SK-N-SH (cell line): ENCODE measurements at regions not wholly inside any gene's neighbourhood (a gene's known extent, or its start where the extent isn't known, plus 50 kb on each side); places are given as distances from the start of the nearest gene placed in this dataset.

Experiments
- CTCF ChIA-PET: fragments of 300-600, 350-600 bp; formaldehyde crosslinking; extraction: SDS; loops from one replicate; lab custom pipeline; 2021; lab: Yijun Ruan, JAX
- POLR2A ChIA-PET: fragments of 350-600 bp; sonication (Branson Sonifier 250); formaldehyde crosslinking; extraction: SDS; loops from one replicate; lab custom pipeline; 2020; ENCODE audit warnings: antibody characterized with exemption, inconsistent platforms; lab: Yijun Ruan, JAX
- DNase-seq: peaks from one replicate; pipeline ENCODE4 v3.0.0; 2012
- H2AFZ ChIP-seq: fragments of 200-600 bp; sonication (generic); 2 replicates; pipeline ENCODE4 v1.8.1; 2016; ENCODE audit warnings: antibody characterized with exemption, mild to moderate bottlenecking, low read depth
- H3F3A ChIP-seq: fragments of 200-600 bp; sonication (generic); replicated peaks from 2 replicates; pipeline ENCODE3; 2016; ENCODE audit warnings: antibody characterized with exemption, mild to moderate bottlenecking; ENCODE audit not compliant: insufficient read depth
- H3K27ac ChIP-seq, 2 experiments: fragments of 200-500 bp in 1 of 2; fragments of 200-600 bp in 1 of 2; sonication (Bioruptor generic) in 1 of 2; sonication (generic), shearing (Covaris generic) in 1 of 2; 2 replicates each; pipeline versions ENCODE4 v1.5.1 to v1.6.1; 2014 to 2016; ENCODE audit warnings: low read depth in 2 of 2, inconsistent platforms in 1 of 2, low read length in 1 of 2, mild to moderate bottlenecking in 1 of 2, mixed read lengths in 1 of 2
- H3K27me3 ChIP-seq: fragments of 200-600 bp; sonication (generic), shearing (Covaris generic); 2 replicates; pipeline ENCODE4 v1.6.1; 2016; ENCODE audit warnings: mixed run types; ENCODE audit not compliant: insufficient read depth
- H3K36me3 ChIP-seq, 2 experiments: fragments of 200-500 bp in 1 of 2; fragments of 200-600 bp in 1 of 2; sonication (Bioruptor generic) in 1 of 2; sonication (generic) in 1 of 2; replicated peaks in 1 of 2; 2 replicates each; pipeline versions ENCODE3 to v1.5.1; 2014 to 2016; ENCODE audit warnings: low read length in 1 of 2, mild to moderate bottlenecking in 1 of 2; ENCODE audit not compliant: insufficient read depth in 2 of 2, control insufficient read depth in 1 of 2
- H3K4me1 ChIP-seq, 2 experiments: fragments of 200-500 bp in 1 of 2; fragments of 200-600 bp in 1 of 2; sonication (Bioruptor generic) in 1 of 2; sonication (generic), shearing (Covaris generic) in 1 of 2; 2 replicates each; pipeline versions ENCODE4 v1.5.1 to v1.6.1; 2014 to 2016; ENCODE audit warnings: low read depth in 1 of 2, low read length in 1 of 2, mixed run types in 1 of 2; ENCODE audit not compliant: insufficient read depth in 2 of 2, control insufficient read depth in 1 of 2
- H3K4me2 ChIP-seq: fragments of 200-600 bp; sonication (generic), shearing (Covaris generic); 2 replicates; pipeline ENCODE4 v1.6.1; 2017; ENCODE audit warnings: mixed run types
- H3K4me3 ChIP-seq, 2 experiments: fragments of 200-500 bp in 1 of 2; fragments of 200-600 bp in 1 of 2; sonication (Bioruptor generic) in 1 of 2; sonication (generic), shearing (Covaris generic) in 1 of 2; 2 replicates each; pipeline versions ENCODE4 v1.5.1 to v1.8.1; 2014 to 2016; ENCODE audit warnings: low read depth in 2 of 2, inconsistent platforms in 1 of 2, low read length in 1 of 2, mild to moderate bottlenecking in 1 of 2, mixed read lengths in 1 of 2, moderate library complexity in 1 of 2
- H3K79me2 ChIP-seq: fragments of 200-600 bp; sonication (generic); 2 replicates; pipeline ENCODE4 v1.8.1; 2017; ENCODE audit warnings: mild to moderate bottlenecking; ENCODE audit not compliant: insufficient read depth
- H3K9ac ChIP-seq: fragments of 200-600 bp; sonication (generic); 2 replicates; pipeline ENCODE4 v1.6.1; 2017; ENCODE audit warnings: mixed run types
- H3K9me2 ChIP-seq: fragments of 200-600 bp; sonication (generic); 2 replicates; pipeline ENCODE4 v1.6.1; 2017; ENCODE audit warnings: mixed run types
- H3K9me3 ChIP-seq: fragments of 200-600 bp; sonication (generic); 2 replicates; pipeline ENCODE4 v1.6.1; 2017; ENCODE audit warnings: mixed run types, mild to moderate bottlenecking, moderate library complexity
- H4K20me1 ChIP-seq: fragments of 200-600 bp; sonication (generic); 2 replicates; pipeline ENCODE4 v1.6.1; 2017; ENCODE audit warnings: mild to moderate bottlenecking, mixed run types; ENCODE audit not compliant: insufficient read depth
- EP300 ChIP-seq, 2 experiments: IDR thresholded peaks; 2 replicates each; pipeline versions ENCODE4 v1.4.0 to v1.6.1; 2012; ENCODE audit warnings: borderline replicate concordance in 1 of 2, low read depth in 1 of 2, low read length in 1 of 2
- FOXJ3 ChIP-seq: sonication (generic); formaldehyde crosslinking; IDR thresholded peaks from 2 replicates; pipeline ENCODE4 v1.5.1; 2020; ENCODE audit warnings: mild to moderate bottlenecking, missing genetic modification reagents
- IRF3 ChIP-seq: fragments of 150-350 bp; IDR thresholded peaks from 2 replicates; pipeline ENCODE4 v1.6.1; 2016; ENCODE audit warnings: mild to moderate bottlenecking, low read depth, low read length
- MAX ChIP-seq: IDR thresholded peaks from 2 replicates; pipeline ENCODE4 v1.4.0; 2012; ENCODE audit warnings: low read depth
- NFIC ChIP-seq: IDR thresholded peaks from 2 replicates; pipeline ENCODE4 v1.4.0; 2012; ENCODE audit warnings: borderline replicate concordance
- RAD21 ChIP-seq: IDR thresholded peaks from 2 replicates; pipeline ENCODE4 v1.6.1; 2012; ENCODE audit warnings: mild to moderate bottlenecking, low read length
- REST ChIP-seq: IDR thresholded peaks from 2 replicates; pipeline ENCODE4 v1.6.1; 2012; ENCODE audit warnings: mild to moderate bottlenecking, low read depth, low read length, moderate library complexity
- RFX5 ChIP-seq: IDR thresholded peaks from 2 replicates; pipeline ENCODE4 v1.6.1; 2012; ENCODE audit warnings: mild to moderate bottlenecking, improper control_type of control experiment, low read length
- SMC3 ChIP-seq: IDR thresholded peaks from 2 replicates; pipeline ENCODE4 v1.6.1; 2012; ENCODE audit warnings: low read depth, low read length, improper control_type of control experiment
- TEAD4 ChIP-seq: IDR thresholded peaks from 2 replicates; pipeline ENCODE4 v1.4.0; 2012; ENCODE audit warnings: mild to moderate bottlenecking, borderline replicate concordance; ENCODE audit not compliant: insufficient read depth
- YY1 ChIP-seq: IDR thresholded peaks from 2 replicates; pipeline ENCODE4 v1.4.0; 2012; ENCODE audit warnings: low read depth, mild to moderate bottlenecking
- WGBS: methylation state at CpG from one replicate; pipeline ENCODE4 v1.1.6; 2017; ENCODE audit warnings: low lambda C conversion rate; 5-methylcytosine and 5-hydroxymethylcytosine counted together
- TF ChIP-seq, protein P1 (sequence below): IDR thresholded peaks from 2 replicates; pipeline ENCODE4 v1.4.0; 2012; ENCODE audit warnings: low read depth, borderline replicate concordance
- TF ChIP-seq, protein P2 (sequence below): fragments of 150-350 bp; IDR thresholded peaks from 2 replicates; pipeline ENCODE4 v1.6.1; 2017; ENCODE audit warnings: antibody characterized with exemption, low read length, low read depth, borderline replicate concordance

GRCh38 chr12:42936260-42936659, 346.7 kb upstream of the PRICKLE1 start (continued):
- TF ChIP-seq, protein P1, sequence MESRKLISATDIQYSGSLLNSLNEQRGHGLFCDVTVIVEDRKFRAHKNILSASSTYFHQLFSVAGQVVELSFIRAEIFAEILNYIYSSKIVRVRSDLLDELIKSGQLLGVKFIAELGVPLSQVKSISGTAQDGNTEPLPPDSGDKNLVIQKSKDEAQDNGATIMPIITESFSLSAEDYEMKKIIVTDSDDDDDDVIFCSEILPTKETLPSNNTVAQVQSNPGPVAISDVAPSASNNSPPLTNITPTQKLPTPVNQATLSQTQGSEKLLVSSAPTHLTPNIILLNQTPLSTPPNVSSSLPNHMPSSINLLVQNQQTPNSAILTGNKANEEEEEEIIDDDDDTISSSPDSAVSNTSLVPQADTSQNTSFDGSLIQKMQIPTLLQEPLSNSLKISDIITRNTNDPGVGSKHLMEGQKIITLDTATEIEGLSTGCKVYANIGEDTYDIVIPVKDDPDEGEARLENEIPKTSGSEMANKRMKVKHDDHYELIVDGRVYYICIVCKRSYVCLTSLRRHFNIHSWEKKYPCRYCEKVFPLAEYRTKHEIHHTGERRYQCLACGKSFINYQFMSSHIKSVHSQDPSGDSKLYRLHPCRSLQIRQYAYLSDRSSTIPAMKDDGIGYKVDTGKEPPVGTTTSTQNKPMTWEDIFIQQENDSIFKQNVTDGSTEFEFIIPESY, result no peak

DNA sequence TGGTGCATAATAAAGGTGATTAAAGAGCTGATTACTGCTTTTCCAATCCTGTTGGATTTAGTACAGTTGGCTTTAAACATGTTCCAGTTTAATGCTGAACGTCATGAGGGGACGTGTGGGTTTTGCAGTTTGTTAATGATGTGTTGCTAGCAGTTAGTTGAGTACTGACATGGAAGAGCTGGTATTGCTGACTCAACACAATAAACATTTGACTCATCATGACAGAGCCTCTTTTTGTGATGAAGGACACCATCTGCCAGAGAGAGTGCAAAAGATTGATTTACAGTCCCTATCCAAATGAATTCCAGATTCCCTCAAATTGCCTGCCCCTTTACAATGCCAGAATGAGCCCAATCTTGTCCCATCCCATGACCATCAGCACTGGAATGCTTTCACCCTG, 346.2 kb upstream of the PRICKLE1 start:
- no peak overlapping the region for H2AFZ ChIP-seq
- ChIA-PET CTCF (no interaction called here), POLR2A (no interaction called here)
- 55% methylated on average over 2 of the region's 2 CpGs for WGBS
- no peaks in the 10 kb centered on the region for H3K4me1 ChIP-seq
- no peaks in the 10 kb centered on the region for H3K9me3 ChIP-seq
- H3K4me2 ChIP-seq, result no peak overlapping the region
- no peaks in the 10 kb centered on the region for H3K36me3 ChIP-seq
- no peaks in the 10 kb centered on the region for H3F3A ChIP-seq
- no peaks in the 10 kb centered on the region for H3K9me2 ChIP-seq
- no peaks in the 10 kb centered on the region for H3K79me2 ChIP-seq
- no peak overlapping the region for H3K27ac ChIP-seq
- no peaks in the 10 kb centered on the region for H3K27me3 ChIP-seq
- H3K4me3 ChIP-seq, result no peak overlapping the region
- TF ChIP-seq FOXJ3 (CRISPR knock-in tag), result no peak
- no peaks in the 10 kb centered on the region for H4K20me1 ChIP-seq
- H3K9ac ChIP-seq, result no peak overlapping the region
- no peak for DNase-seq

GRCh38 chr12:42935090-42935489, 345.5 kb upstream of the PRICKLE1 start:
- DNase-seq, result no peak
- CTCF ChIA-PET, result no interaction called here
- 30% methylated on average over 5 of the region's 5 CpGs for WGBS
- no peak for TF ChIP-seq MAX
- TF ChIP-seq RAD21, result no peak
- TF ChIP-seq IRF3, result no peak
- no peak for TF ChIP-seq RFX5
- TF ChIP-seq NFIC, result no peak
- TF ChIP-seq YY1, result no peak
- no peak for TF ChIP-seq TEAD4
- no peak for TF ChIP-seq EP300 (IDR thresholded peaks at IDR 0.05; ENCODE audit: borderline replicate concordance in 1 of 2, low read depth in 1 of 2, low read length in 1 of 2)
- TF ChIP-seq, protein P2, sequence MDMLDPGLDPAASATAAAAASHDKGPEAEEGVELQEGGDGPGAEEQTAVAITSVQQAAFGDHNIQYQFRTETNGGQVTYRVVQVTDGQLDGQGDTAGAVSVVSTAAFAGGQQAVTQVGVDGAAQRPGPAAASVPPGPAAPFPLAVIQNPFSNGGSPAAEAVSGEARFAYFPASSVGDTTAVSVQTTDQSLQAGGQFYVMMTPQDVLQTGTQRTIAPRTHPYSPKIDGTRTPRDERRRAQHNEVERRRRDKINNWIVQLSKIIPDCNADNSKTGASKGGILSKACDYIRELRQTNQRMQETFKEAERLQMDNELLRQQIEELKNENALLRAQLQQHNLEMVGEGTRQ, result no peak
- TF ChIP-seq, protein P1, result no peak
- TF ChIP-seq REST, result no peak
- TF ChIP-seq SMC3, result no peak

More at GRCh38 chr12:42935090-42935489, 345.5 kb upstream of the PRICKLE1 start:
- Histone ChIP-seq H3K27ac (no peak overlapping the region), H4K20me1 (no peaks in the 10 kb centered on the region), H3K36me3 (no peaks in the 10 kb centered on the region), H3K4me2 (no peak overlapping the region), H3F3A (no peaks in the 10 kb centered on the region), H3K79me2 (no peaks in the 10 kb centered on the region), H3K9ac (no peak overlapping the region), H3K4me3 (no peak overlapping the region), H3K4me1 (no peaks in the 10 kb centered on the region), H3K9me3 (no peaks in the 10 kb centered on the region), H2AFZ (no peak overlapping the region), H3K9me2 (no peaks in the 10 kb centered on the region), H3K27me3 (no peaks in the 10 kb centered on the region)
- POLR2A ChIA-PET, result no interaction called here
